GM12878 (cell line): ENCODE measurements at regions not wholly inside any gene's neighbourhood (a gene's known extent, or its start where the extent isn't known, plus 50 kb on each side); places are given as distances from the start of the nearest gene placed in this dataset.

Source experiments
- ATAC-seq: fragments of 200-7000 bp; cut with Tn5 transposase; 3 replicates; pipeline ENCODE4 v1.9.1; 2020; ENCODE audit warnings: mild to moderate bottlenecking, moderate library complexity
- BruUV-seq: library from RNA; stranded (reverse); fragments of 400-500 nt; replicated peaks from 2 replicates; lab custom pipeline; 2021; lab: Mats Ljungman, UMichigan
- CTCF ChIA-PET: fragments of 300-600 bp; sonication (Branson Sonifier 250); formaldehyde crosslinking; extraction: SDS; loops from one replicate; lab custom pipeline; 2021; ENCODE audit warnings: inconsistent platforms; lab: Yijun Ruan, JAX
- POLR2A ChIA-PET: fragments of 350-600 bp; formaldehyde crosslinking; extraction: SDS; loops from one replicate; lab custom pipeline; 2021; ENCODE audit warnings: inconsistent platforms; lab: Charles Lee
- RAD21 ChIA-PET: fragments of 300-600 bp; sonication (Branson Sonifier 250); formaldehyde crosslinking; loops from one replicate; lab custom pipeline; 2023; ENCODE audit warnings: antibody characterized with exemption; ENCODE audit not compliant: unreplicated experiment; lab: Charles Lee
- SMC1A ChIA-PET: fragments of 300-600 bp; sonication (Branson Sonifier 250); formaldehyde crosslinking; loops from one replicate; lab custom pipeline; 2023; ENCODE audit not compliant: unreplicated experiment, uncharacterized antibody; lab: Charles Lee
- DNase-seq: peaks from one replicate; pipeline ENCODE4 v3.0.0-alpha.2; 2011; ENCODE audit warnings: low read depth, low spot score
- FAIRE-seq: peaks from 3 replicates; lab custom pipeline; 2011; peaks lifted over from hg19 to GRCh38; lab: Jason Lieb, UNC
- H2AFZ ChIP-seq: 2 replicates; pipeline ENCODE4 v1.6.0; 2011; ENCODE audit warnings: low read depth, low read length, control low read depth; ENCODE audit not compliant: control insufficient read depth
- H3K27ac ChIP-seq: 2 replicates; pipeline ENCODE4 v1.5.1; 2011; ENCODE audit warnings: control low read depth; ENCODE audit not compliant: control insufficient read depth, insufficient read depth
- H3K27me3 ChIP-seq, 2 experiments: replicated peaks in 1 of 2; 2 replicates each; pipeline versions ENCODE4 v1.6.0 to v1.6.1; 2011; ENCODE audit warnings: low read length in 1 of 2; ENCODE audit not compliant: control insufficient read depth in 2 of 2, insufficient read depth in 2 of 2
- H3K36me3 ChIP-seq, 2 experiments: 2 replicates each; pipeline ENCODE4 v1.5.1; 2011; ENCODE audit warnings: low read length in 1 of 2; ENCODE audit not compliant: control insufficient read depth in 2 of 2, insufficient read depth in 2 of 2
- H3K4me1 ChIP-seq: 2 replicates; pipeline ENCODE4 v1.6.1; 2011; ENCODE audit warnings: mild to moderate bottlenecking, low read length, moderate library complexity, mixed read lengths; ENCODE audit not compliant: control insufficient read depth, insufficient read depth
- H3K4me2 ChIP-seq: 2 replicates; pipeline ENCODE4 v1.6.0; 2011; ENCODE audit warnings: control low read depth; ENCODE audit not compliant: control insufficient read depth, insufficient read depth
- H3K4me3 ChIP-seq: fragments of 200-600 bp; sonication (generic); 2 replicates; pipeline ENCODE4 v1.5.1; 2016
- H3K79me2 ChIP-seq: 2 replicates; pipeline ENCODE4 v1.6.0; 2011; ENCODE audit warnings: low read length; ENCODE audit not compliant: control insufficient read depth, insufficient read depth
- H3K9ac ChIP-seq: 2 replicates; pipeline ENCODE4 v1.8.0; 2011; ENCODE audit warnings: low read length, control low read depth, mixed read lengths; ENCODE audit not compliant: control insufficient read depth, insufficient read depth
- H3K9me3 ChIP-seq: replicated peaks from 3 replicates; pipeline ENCODE4 v1.5.1; 2011; ENCODE audit warnings: mild to moderate bottlenecking, low read length; ENCODE audit not compliant: control insufficient read depth, insufficient read depth
- H4K20me1 ChIP-seq: 2 replicates; pipeline ENCODE4 v1.6.0; 2011; ENCODE audit not compliant: control insufficient read depth, insufficient read depth
- BMI1 ChIP-seq: fragments of 450-650 bp; IDR thresholded peaks from 2 replicates; pipeline ENCODE4 v1.6.1; 2016; ENCODE audit warnings: mild to moderate bottlenecking, moderate library complexity, borderline replicate concordance
- CHD1 ChIP-seq: IDR thresholded peaks from 2 replicates; pipeline ENCODE4 v1.6.1; 2012; ENCODE audit warnings: low read depth, low read length, improper control_type of control experiment
- FOXK2 ChIP-seq: fragments of 450-650 bp; IDR thresholded peaks from 2 replicates; pipeline ENCODE4 v1.6.1; 2017; ENCODE audit warnings: mild to moderate bottlenecking, moderate library complexity
- IKZF2 ChIP-seq, 2 experiments: fragments of 450-650 bp; IDR thresholded peaks; 2 replicates each; pipeline ENCODE4 v1.6.1; 2017; ENCODE audit warnings: mild to moderate bottlenecking in 2 of 2, moderate library complexity in 2 of 2
- NFXL1 ChIP-seq: fragments of 450-650 bp; IDR thresholded peaks from 2 replicates; pipeline ENCODE4 v1.6.1; 2017; ENCODE audit warnings: antibody characterized with exemption, mild to moderate bottlenecking, borderline replicate concordance
- PRDM15 ChIP-seq: fragments of 450-650 bp; formaldehyde crosslinking; IDR thresholded peaks from 2 replicates; pipeline ENCODE4 v1.4.0; 2020; ENCODE audit warnings: mild to moderate bottlenecking, moderate library complexity
- SP1 ChIP-seq: IDR thresholded peaks from one replicate; pipeline ENCODE4 v1.6.1; 2011; ENCODE audit warnings: low read depth, low read length
- ZBED1 ChIP-seq: IDR thresholded peaks from 2 replicates; pipeline ENCODE4 v1.6.1; 2016; ENCODE audit warnings: borderline replicate concordance
- WGBS: methylation state at CpG from one replicate; pipeline ENCODE4 v1.1.6; 2016; ENCODE audit warnings: low lambda C conversion rate; ENCODE audit not compliant: insufficient replicate concordance, insufficient coverage; ENCODE audit errors: missing lambda C conversion rate; 5-methylcytosine and 5-hydroxymethylcytosine counted together
- in situ Hi-C: fragments of 300-500 bp; cut with MboI; formaldehyde crosslinking; loops from 9 replicates; pipeline ENCODE4 v1.14.3; 2018; ENCODE audit warnings: mixed read lengths
- intact Hi-C: fragments of 100-400 bp; cut with micrococcal nuclease; formaldehyde crosslinking; loops from one replicate; pipeline ENCODE4 v1.14.2; 2022; ENCODE audit not compliant: unreplicated experiment

DNA sequence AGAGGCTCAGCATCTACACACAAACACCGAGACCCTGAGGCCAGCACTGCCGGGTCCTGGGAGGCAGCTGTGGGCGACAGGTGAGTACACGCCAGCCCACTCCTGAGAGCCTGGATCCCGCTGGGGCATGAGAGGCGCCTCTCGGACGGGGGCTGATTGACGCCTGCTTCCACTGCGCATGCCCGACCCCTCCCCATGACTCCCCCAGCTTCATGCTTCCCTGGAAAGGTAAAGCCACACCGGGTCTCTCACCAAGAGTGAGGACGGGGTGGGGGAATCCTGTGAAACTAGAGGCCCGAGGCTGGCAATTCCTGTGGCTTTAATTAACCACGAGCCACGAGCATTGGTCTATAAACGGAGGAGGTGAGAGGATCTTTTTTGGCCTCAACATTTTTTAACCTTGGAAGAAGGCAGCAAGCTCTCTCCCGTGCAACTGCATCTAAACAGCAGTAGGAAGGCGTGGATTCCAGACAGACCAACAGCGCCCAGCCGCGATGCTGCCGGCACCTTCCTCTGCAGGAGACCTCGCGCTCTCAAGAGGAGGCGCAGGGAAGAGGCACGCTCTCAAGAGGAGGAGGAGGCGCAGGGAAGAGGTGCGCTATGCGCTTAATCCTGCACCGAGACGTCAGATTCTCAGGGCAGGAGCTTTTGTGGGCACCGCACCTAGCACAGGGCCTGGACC, 71.8 kb upstream of the METRNL start:
- intact Hi-C loops = no loop called here
- Histone ChIP-seq H3K4me3 (no peak overlapping the region), H3K9ac (no peak overlapping the region), H3K27ac (no peak overlapping the region), H3K4me2 (no peak overlapping the region), H2AFZ (no peak overlapping the region), H3K27me3 (no peaks in the 10 kb centered on the region), H3K79me2 (no peaks in the 10 kb centered on the region), H3K36me3 (peaks cover 0 to 2% of the 10 kb centered on the region in 2 experiments; a peak in 2 of 4 replicates), H3K9me3 (no peaks in the 10 kb centered on the region; the same call in 2 of the 3 replicates), H4K20me1 (no peaks in the 10 kb centered on the region; the same call in 1 of the 2 replicates), H3K4me1 (no peaks in the 10 kb centered on the region)
- ATAC-seq (no peak), FAIRE-seq (no peak), DNase-seq (no peak)
- 89% methylated on average over 30 of the region's 33 CpGs for WGBS
- ChIA-PET CTCF (no interaction called here), POLR2A (no interaction called here), RAD21 (no interaction called here), SMC1A (no interaction called here)
- no TSS peak for BruUV-seq
- no peak for TF ChIP-seq SP1
- no peak for TF ChIP-seq ZBED1
- no peak for TF ChIP-seq IKZF2 (IDR thresholded peaks at IDR 0.05)
- TF ChIP-seq BMI1 = no peak
- no peak for TF ChIP-seq FOXK2
- no peak for TF ChIP-seq NFXL1
- no peak for TF ChIP-seq CHD1
- no peak for TF ChIP-seq PRDM15 (CRISPR knock-in tag)
- in situ Hi-C loops = no loop called here
